ENCODE measurements at regions not wholly inside any gene's neighbourhood (a gene's known extent, or its start where the extent isn't known, plus 50 kb on each side); places are given as distances from the start of the nearest gene placed in this dataset.

DNA sequence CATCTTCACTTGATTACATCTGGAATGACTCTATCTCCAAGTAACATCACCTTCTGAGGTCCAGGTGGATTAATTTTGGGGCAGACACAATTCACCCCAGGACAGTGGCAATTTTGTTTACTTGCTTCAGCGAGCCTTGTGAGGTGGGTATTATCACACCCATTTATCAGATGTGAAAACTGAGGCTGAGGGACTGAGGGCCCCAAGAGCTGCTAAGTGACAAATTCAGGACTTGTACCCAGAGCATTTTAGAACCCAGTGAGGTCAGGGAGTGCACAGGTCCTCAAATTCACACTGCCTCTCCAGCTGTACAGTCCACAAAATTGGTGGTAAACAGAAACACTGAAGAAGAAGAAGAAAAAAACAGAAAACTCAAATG lies 125.2 kb upstream of the PMEPA1 start:
- TF ChIP-seq, protein P1, sequence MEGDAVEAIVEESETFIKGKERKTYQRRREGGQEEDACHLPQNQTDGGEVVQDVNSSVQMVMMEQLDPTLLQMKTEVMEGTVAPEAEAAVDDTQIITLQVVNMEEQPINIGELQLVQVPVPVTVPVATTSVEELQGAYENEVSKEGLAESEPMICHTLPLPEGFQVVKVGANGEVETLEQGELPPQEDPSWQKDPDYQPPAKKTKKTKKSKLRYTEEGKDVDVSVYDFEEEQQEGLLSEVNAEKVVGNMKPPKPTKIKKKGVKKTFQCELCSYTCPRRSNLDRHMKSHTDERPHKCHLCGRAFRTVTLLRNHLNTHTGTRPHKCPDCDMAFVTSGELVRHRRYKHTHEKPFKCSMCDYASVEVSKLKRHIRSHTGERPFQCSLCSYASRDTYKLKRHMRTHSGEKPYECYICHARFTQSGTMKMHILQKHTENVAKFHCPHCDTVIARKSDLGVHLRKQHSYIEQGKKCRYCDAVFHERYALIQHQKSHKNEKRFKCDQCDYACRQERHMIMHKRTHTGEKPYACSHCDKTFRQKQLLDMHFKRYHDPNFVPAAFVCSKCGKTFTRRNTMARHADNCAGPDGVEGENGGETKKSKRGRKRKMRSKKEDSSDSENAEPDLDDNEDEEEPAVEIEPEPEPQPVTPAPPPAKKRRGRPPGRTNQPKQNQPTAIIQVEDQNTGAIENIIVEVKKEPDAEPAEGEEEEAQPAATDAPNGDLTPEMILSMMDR (IDR thresholded peaks at IDR 0.05): no peak
- TF ChIP-seq POLR2A (IDR thresholded peaks at IDR 0.05): no peak

Data from esophagus squamous epithelium (tissue), 4 donors.